A172 (cell line): ENCODE measurements at regions not wholly inside any gene's neighbourhood (a gene's known extent, or its start where the extent isn't known, plus 50 kb on each side); places are given as distances from the start of the nearest gene placed in this dataset.

Source experiments
- DNase-seq: peaks from one replicate; pipeline ENCODE4 v3.0.0-alpha.2; 2015; ENCODE audit warnings: low spot score

GRCh38 chr1:228975238-228975907 is 240.1 kb downstream of the RHOU start:
- DNase-seq, result no peak

DNA sequence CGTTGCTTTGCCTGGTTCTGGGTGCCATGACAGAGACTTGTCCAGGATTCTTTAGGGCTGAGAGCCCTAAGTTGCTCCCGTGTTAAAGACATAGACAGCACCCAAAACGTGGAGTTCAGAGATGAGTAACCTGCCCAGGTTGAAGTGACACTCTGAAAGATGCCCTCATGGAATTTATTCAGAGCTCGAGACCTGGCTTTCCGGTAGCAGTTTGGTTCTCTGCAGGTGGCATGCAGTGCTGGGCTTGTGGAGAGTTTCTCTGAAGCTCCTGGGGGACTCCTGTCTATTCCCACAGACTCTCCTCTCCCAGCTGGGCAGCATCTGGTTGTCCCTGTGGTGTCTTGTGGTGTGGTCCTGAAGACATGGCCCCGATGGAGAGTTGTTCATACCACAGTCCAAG is 241.0 kb downstream of the RHOU start:
- no peak for DNase-seq

DNA sequence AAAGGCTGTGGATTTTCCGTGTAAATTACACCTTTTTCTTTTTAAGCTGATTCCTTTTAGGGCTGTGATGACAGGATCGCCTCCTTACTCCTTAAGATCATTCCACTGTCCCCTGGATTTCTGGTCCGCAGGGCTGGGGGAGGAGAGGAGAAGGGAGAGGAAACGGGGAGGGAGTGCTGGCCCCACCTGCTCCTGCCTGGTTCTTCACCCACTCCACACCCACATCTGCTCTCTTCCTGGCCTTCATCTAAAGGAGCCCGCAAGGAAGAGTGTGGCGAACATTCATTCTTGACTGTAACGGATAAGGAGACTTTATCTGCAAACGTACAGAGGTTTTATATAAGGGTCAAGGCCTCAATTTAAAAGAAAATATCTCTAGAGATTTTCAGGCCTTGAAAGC is 242.0 kb downstream of the RHOU start:
- no peak for DNase-seq

- no peak for DNase-seq
These were observed 242.5 kb downstream of the RHOU start for GRCh38 chr1:228977741-228978140.

DNA sequence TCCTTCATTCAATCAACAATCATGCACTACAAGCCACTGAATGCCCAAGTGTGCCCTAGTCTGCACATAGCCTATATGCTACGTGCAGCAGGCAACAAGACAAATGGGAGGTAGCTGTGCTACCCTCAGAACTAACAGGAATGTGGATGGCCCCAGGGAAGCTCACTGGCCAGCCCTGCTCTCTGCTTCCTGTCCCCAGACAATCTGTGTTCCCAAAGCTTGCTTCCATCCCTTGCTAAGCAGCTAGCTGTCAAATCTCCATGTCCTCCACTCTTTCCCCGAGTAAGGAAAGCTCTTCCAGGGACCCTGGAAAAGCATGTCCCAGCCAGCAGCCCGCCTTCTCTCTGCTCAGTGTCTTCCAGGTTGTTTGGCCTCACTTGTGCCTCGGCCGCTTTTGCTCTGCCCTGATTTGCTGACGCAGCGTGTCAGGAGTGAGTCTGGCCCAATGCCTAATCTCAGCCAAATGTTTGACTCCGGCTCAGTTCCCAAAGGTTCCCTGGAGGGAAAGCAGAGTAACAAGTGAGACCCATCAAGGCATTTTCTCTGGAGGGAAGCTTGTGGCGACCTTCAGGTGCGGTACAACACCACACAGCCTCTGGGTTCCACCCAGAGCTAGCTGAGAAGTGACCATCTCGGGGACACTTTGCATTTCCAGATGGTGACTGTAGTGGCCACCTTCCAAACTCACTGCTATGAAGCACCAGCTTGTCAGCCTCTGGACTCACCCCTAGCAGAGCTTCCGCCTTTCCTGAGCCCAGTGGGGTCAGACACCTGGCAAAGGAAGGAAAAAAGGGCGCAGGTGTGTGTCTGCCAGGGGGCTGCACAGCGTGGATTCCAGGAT is 243.4 kb downstream of the RHOU start:
- DNase-seq, result no peak

- DNase-seq, result no peak
These were observed 244.0 kb downstream of the RHOU start for GRCh38 chr1:228979325-228979699.

- DNase-seq, result no peak
These were observed 244.5 kb downstream of the RHOU start for GRCh38 chr1:228979774-228980173.

DNA sequence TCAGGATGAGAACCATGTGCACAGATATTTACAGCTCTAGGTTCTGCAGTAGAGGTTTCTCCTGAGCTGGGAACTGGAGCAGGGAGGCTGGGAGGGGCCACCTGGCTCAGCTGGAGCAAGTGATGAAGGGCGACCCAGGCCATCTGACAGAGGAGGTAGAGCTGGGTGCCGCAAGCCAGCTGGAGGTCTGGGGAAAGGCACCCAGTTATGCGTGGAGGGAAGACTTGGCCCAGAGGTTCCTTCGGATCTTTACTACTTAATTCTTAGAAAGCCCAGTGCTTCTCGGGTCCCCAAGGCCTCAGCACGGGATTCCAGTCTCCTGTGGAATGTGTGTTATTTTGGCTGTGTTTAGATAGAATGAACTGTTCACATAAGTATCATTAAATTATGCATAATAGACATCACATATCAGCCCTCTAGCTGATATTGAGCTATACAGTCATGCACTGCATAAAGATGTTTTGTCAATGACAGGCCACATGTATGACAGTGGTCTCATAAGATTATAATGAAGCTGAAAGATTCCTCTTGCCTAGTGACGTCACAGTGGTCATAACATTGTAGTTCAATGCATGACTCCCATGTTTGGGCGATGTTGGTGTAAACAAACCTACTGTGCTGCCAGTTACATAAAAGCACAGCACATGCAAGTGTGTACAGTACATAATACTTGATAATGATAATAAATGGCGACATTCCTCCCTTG is 245.1 kb downstream of the RHOU start:
- no peak for DNase-seq

DNA sequence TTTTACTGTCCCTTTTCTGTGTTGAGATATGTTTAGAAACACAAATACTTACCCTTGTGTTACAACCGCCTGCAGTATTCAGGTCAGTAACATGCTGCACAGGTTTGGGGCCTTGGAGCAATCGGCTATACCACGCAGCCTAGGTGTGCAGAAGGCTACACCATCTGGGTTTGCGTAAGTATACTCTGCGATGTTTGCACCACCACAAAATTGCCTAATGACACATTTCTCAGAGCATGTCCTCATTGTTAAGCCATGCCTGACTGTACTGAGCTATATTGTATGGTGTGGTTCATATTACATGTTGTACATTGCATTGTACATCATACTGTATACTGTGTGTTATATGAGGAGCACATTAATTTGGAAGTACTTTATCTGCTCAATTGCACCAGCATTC is 247.4 kb downstream of the RHOU start:
- no peak for DNase-seq

GRCh38 chr1:228983231-228983660 is 248.0 kb downstream of the RHOU start:
- DNase-seq, result no peak

- no peak for DNase-seq
These were observed 248.4 kb downstream of the RHOU start for GRCh38 chr1:228983661-228984060.

GRCh38 chr1:228984107-228984506 is 248.8 kb downstream of the RHOU start:
- DNase-seq, result no peak

- no peak for DNase-seq
These were observed 249.7 kb downstream of the RHOU start for GRCh38 chr1:228984646-228985631.

- DNase-seq, result no peak
These were observed 250.4 kb downstream of the RHOU start for GRCh38 chr1:228985661-228986060.

DNA sequence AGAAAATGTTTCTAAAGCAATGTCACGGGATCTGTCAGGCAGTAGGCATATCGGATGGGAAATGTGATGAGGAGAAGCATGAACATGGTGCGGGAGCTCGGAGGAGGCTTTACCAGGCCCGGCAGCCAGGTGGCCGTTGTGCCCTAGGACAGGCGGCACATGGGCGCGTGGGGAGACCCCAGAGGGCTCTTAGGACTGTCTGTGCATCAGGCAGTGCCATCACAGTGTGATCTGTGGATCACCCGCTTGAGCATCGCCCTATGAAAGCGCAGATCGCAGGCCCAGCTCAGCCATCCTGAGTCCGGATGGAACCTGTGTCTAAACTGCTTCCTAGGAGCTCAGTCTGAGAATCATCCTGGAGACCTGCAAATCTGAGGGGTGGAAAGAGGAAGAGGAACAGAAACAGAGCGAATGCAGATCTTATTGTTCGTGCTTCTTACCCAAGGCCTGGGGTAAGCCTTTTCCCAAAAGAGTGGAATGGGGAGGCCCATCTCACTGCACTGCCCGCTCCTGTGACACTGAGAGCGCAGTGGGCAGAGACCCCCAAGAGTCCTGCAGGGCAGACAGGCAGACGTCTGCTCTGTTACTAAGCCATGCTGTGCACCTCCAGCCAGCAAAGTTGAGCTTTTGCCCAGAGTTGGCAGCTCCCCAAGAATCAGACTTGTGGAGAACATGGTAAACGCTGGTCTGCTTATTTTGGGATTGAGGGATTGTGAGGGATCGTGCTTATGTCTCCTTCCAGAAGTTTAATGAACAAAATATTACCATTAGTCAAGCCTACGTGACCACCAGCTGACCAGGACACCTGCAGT is 251.0 kb downstream of the RHOU start:
- DNase-seq, result no peak

- no peak for DNase-seq
These were observed 252.0 kb downstream of the RHOU start for GRCh38 chr1:228987286-228987685.

DNA sequence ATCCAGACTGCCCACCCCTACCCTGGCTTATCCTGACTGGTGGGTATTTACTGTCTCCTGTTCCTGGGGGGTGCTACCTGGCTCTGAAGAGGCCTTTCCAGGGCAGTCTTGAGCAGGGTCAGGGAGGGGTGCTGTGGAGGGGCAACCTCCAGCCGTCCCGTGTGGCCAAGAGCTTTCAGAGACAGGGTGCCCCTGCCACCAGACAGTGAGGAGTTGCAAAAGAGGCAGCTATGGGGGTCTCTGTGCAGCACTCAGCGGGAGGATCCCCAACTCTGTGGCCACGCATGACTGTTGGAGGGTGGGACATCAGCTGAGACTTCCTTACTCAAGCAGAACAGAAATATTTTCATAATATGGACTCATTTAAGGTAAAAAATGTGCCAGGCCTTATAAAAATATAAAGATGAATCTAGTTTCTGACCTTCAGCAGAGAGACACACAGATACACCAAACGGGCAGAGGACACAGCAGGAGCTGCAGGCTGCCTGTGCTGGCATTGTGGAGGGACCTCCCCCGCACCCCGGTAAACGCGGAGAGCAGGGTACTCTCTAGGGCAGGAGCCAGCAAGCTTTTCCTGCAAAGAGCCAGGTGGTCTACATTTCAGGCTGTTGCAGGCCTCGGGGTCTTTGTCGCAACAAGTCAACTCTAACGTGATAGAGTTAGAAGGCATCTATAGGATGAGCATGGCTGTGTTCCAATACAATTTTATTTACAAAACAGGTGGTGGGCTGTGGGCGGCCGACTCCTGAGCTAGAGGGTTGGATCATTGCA is 252.6 kb downstream of the RHOU start:
- no peak for DNase-seq

- peak; percentile 6 for DNase-seq
These were observed 253.4 kb downstream of the RHOU start for GRCh38 chr1:228988664-228989063.

- DNase-seq, result no peak
These were observed 253.9 kb downstream of the RHOU start for GRCh38 chr1:228989176-228989575.

GRCh38 chr1:228989676-228989991 is 254.4 kb downstream of the RHOU start:
- no peak for DNase-seq
